ENCODE measurements at regions not wholly inside any gene's neighbourhood (a gene's known extent, or its start where the extent isn't known, plus 50 kb on each side); places are given as distances from the start of the nearest gene placed in this dataset.

DNA sequence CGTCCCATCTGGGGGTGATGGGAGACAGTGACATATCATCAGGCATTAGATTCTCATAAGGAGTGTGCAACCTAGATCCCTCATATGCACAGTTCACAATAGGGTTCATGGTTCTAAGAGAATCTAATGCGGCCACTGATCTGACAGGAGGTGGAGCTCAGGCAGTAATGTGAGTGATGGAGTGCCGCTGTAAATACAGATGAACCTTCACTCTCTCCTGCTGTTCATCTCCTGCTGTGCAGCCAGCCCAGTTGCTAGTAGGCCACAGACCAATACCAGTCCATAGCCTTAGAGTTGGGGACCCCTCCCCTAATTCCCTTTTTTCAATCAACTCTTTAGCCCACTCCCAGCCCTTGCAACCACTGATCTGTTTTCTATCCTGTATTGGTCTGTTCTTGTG, 581.1 kb upstream of the AUTS2 start:
- TF ChIP-seq FOXP2 (optimal IDR thresholded peaks at IDR 0.05; ENCODE audit: borderline replicate concordance, extremely low read depth, extremely low read length, insufficient read depth) (no peak), TAF1 (IDR thresholded peaks at IDR 0.05; ENCODE audit: borderline replicate concordance, insufficient read depth, low read length) (no peak), POLR2AphosphoS5 (IDR thresholded peaks at IDR 0.05; ENCODE audit: low read depth, low read length) (no peak)

DNA sequence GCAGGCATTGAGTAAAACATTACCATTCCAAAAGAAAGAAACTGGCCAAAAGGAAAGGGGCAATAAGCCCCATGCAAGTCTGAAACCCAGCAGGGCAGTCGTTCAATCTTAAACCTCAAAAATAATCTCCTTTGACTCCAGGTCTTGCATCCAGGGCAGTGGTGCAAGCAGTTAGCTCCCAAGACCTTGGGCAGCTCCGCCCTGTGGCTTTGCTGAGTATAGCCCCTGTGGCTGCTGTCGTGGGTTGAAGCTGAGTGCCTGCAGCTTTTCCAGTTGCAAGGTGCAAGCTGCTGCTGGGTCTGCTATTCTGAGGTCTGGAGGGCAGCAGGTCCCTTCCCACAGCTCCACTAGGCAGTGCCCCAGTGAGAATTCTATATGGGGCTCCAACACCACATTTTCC, 580.1 kb upstream of the AUTS2 start:
- TF ChIP-seq, protein P1, sequence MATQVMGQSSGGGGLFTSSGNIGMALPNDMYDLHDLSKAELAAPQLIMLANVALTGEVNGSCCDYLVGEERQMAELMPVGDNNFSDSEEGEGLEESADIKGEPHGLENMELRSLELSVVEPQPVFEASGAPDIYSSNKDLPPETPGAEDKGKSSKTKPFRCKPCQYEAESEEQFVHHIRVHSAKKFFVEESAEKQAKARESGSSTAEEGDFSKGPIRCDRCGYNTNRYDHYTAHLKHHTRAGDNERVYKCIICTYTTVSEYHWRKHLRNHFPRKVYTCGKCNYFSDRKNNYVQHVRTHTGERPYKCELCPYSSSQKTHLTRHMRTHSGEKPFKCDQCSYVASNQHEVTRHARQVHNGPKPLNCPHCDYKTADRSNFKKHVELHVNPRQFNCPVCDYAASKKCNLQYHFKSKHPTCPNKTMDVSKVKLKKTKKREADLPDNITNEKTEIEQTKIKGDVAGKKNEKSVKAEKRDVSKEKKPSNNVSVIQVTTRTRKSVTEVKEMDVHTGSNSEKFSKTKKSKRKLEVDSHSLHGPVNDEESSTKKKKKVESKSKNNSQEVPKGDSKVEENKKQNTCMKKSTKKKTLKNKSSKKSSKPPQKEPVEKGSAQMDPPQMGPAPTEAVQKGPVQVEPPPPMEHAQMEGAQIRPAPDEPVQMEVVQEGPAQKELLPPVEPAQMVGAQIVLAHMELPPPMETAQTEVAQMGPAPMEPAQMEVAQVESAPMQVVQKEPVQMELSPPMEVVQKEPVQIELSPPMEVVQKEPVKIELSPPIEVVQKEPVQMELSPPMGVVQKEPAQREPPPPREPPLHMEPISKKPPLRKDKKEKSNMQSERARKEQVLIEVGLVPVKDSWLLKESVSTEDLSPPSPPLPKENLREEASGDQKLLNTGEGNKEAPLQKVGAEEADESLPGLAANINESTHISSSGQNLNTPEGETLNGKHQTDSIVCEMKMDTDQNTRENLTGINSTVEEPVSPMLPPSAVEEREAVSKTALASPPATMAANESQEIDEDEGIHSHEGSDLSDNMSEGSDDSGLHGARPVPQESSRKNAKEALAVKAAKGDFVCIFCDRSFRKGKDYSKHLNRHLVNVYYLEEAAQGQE (IDR thresholded peaks at IDR 0.05; ENCODE audit: insufficient read depth in 1 of 2, low read depth in 2 of 2, low read length in 2 of 2): no peak
- TF ChIP-seq FOXP2 (optimal IDR thresholded peaks at IDR 0.05; ENCODE audit: borderline replicate concordance, extremely low read depth, extremely low read length, insufficient read depth) (no peak), POLR2AphosphoS5 (IDR thresholded peaks at IDR 0.05; ENCODE audit: low read depth, low read length) (no peak), SIN3A (IDR thresholded peaks at IDR 0.05; ENCODE audit: borderline replicate concordance, insufficient read depth, low read length) (no peak), TAF1 (IDR thresholded peaks at IDR 0.05; ENCODE audit: borderline replicate concordance, insufficient read depth, low read length) (no peak)

DNA sequence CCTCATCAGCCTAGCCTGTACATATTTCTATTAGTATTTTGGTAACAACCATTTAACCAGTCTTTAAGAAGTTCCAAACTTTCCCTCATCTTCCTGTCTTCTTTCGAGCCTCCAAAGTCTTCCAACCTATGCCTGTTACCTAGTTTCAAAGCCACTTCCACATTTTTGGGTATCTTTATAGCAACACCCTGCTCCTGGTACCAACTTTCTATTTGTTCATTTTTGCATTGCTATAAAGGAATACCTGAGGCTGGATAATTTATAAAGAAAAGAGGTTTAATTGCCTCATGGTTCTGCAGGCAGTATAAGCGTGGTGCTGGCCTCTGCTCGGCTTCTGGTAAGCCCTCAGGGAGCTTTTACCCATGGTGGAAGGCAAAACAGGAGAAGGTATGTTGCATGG, 578.8 kb upstream of the AUTS2 start:
- TF ChIP-seq SIN3A (IDR thresholded peaks at IDR 0.05; ENCODE audit: borderline replicate concordance, insufficient read depth, low read length) (no peak), TAF1 (IDR thresholded peaks at IDR 0.05; ENCODE audit: borderline replicate concordance, insufficient read depth, low read length) (no peak), POLR2AphosphoS5 (IDR thresholded peaks at IDR 0.05; ENCODE audit: low read depth, low read length) (no peak), FOXP2 (optimal IDR thresholded peaks at IDR 0.05; ENCODE audit: borderline replicate concordance, extremely low read depth, extremely low read length, insufficient read depth) (no peak)
- TF ChIP-seq, protein P1 (IDR thresholded peaks at IDR 0.05; ENCODE audit: insufficient read depth in 1 of 2, low read depth in 2 of 2, low read length in 2 of 2): no peak

DNA sequence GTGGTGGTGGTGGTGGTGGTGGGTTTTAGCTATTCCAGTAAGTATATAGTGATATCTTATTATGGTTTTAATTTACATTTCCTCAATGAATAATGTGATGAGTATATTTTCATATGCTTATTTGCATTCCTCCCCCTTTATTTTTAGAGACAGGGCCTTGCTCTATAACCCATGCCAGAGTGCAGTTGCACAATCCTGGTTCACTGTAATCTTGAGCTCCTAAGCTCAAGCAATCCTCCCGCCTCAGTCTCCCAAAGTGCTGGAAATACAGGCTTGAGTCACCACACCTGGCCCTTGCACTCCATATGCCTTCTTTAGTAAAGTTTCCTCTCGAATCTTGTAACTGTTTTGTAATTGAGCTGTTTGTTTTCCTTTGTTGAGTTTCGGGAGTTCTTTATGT, 577.7 kb upstream of the AUTS2 start:
- TF ChIP-seq POLR2AphosphoS5 (IDR thresholded peaks at IDR 0.05; ENCODE audit: low read depth, low read length): no peak
- no peak for TF ChIP-seq FOXP2 (optimal IDR thresholded peaks at IDR 0.05; ENCODE audit: borderline replicate concordance, extremely low read depth, extremely low read length, insufficient read depth)
- TF ChIP-seq, protein P1 (IDR thresholded peaks at IDR 0.05; ENCODE audit: insufficient read depth in 1 of 2, low read depth in 2 of 2, low read length in 2 of 2): no peak
- no peak for TF ChIP-seq SIN3A (IDR thresholded peaks at IDR 0.05; ENCODE audit: borderline replicate concordance, insufficient read depth, low read length)
- no peak for TF ChIP-seq TAF1 (IDR thresholded peaks at IDR 0.05; ENCODE audit: borderline replicate concordance, insufficient read depth, low read length)

DNA sequence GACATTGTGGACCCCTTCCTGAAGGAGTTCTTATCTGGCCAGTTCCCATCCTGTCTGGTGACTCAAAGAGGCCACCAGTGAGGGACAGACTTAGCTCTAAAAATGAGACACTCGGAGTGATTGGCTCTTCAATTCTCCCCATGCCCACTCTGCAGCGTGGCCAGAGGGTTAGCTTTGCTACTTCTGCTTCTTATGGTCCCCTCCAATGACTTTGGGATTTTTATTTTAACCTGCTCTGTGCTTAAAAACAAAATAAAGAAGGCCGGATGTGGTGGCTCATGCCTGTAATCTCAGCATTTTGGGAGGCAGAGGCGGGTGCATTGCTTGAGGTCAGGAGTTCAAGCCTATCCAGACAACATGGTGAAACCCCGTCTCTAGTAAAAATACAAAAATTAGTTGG, 573.0 kb upstream of the AUTS2 start:
- TF ChIP-seq TAF1 (IDR thresholded peaks at IDR 0.05; ENCODE audit: borderline replicate concordance, insufficient read depth, low read length) (no peak), FOXP2 (optimal IDR thresholded peaks at IDR 0.05; ENCODE audit: borderline replicate concordance, extremely low read depth, extremely low read length, insufficient read depth) (no peak), POLR2AphosphoS5 (IDR thresholded peaks at IDR 0.05; ENCODE audit: low read depth, low read length) (no peak), SIN3A (IDR thresholded peaks at IDR 0.05; ENCODE audit: borderline replicate concordance, insufficient read depth, low read length) (no peak)
- TF ChIP-seq, protein P1 (IDR thresholded peaks at IDR 0.05; ENCODE audit: insufficient read depth in 1 of 2, low read depth in 2 of 2, low read length in 2 of 2): no peak

All from PFSK-1 (cell line).